ENCODE measurements at regions not wholly inside any gene's neighbourhood (a gene's known extent, or its start where the extent isn't known, plus 50 kb on each side); places are given as distances from the start of the nearest gene placed in this dataset.

DNA sequence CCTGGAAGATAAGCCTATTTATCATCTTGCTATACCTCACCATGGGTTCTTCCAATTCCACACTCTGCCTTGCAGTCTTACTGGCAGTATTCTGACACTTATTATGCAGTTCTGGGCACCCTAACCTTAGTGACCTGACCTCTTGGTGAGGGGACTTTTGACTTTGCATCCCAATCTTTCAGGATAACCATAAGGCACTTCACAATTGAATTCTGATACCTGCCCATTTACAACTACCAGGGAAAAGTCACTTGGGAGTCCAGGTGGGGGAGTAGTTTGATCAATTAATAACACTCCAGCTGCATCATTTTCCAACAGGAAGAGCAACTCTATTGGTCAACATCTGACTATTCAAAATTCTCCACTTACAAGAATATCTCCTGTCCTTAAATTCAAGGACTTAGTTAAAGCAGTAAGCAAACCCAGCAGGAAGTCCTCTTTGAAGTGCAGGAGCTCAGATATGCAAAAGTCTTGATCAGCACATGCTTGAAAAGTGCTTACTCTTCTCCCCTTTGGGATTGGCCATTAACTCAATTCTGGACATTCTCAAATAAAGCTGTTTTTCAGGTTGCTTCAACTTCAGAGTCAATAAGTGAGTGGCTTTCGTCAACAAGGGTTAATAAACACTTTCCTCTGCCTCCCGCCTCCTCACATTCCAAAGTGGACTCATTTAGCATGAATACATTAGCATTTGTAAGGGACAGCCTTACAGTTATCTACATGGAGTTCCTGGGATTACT is 177.4 kb upstream of the NRIP1 start:
- no peak overlapping the region for H3K27ac ChIP-seq (ENCODE audit: low read length)
- intact Hi-C loops (cut with DNase I) = no loop called here
- no peaks in the 10 kb centered on the region for H3K4me1 ChIP-seq (ENCODE audit: control insufficient read depth, insufficient read depth, low read length)
- H3K27me3 ChIP-seq (ENCODE audit: control insufficient read depth, insufficient read depth) = no peaks in the 10 kb centered on the region
- ATAC-seq (no peak), DNase-seq (no peak)
- 79% methylated on average over 2 of the region's 2 CpGs for WGBS
- no peak overlapping the region for H3K4me3 ChIP-seq (ENCODE audit: low read length)
- H3K9me3 ChIP-seq (ENCODE audit: control insufficient read depth, low read length) = no peaks in the 10 kb centered on the region

DNA sequence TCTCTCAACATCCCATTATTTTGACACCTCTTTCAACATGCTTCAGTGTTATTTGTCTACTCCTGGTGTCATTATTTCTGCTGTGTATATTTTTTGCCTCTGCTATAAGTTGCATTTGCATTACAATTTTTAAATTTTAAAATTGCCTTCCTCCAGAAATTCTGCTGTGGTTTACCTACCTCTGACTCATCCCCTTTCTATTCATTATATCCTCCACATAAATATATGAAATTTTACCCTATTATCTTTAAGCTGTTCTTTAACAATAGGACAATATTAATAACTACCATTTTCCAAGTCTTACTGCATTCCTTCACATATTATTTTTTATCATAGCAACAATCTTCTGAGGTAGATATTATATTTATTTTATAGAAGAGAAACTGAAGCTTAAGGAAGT is 178.1 kb upstream of the NRIP1 start:
- no peaks in the 10 kb centered on the region for H3K27me3 ChIP-seq (ENCODE audit: control insufficient read depth, insufficient read depth)
- H3K4me1 ChIP-seq (ENCODE audit: control insufficient read depth, insufficient read depth, low read length) = no peaks in the 10 kb centered on the region
- H3K4me3 ChIP-seq (ENCODE audit: low read length) = no peak overlapping the region
- H3K27ac ChIP-seq (ENCODE audit: low read length) = no peak overlapping the region
- H3K9me3 ChIP-seq (ENCODE audit: control insufficient read depth, low read length) = no peaks in the 10 kb centered on the region
- DNase-seq = no peak
- intact Hi-C loops (cut with DNase I) = no loop called here
- ATAC-seq = no peak

DNA sequence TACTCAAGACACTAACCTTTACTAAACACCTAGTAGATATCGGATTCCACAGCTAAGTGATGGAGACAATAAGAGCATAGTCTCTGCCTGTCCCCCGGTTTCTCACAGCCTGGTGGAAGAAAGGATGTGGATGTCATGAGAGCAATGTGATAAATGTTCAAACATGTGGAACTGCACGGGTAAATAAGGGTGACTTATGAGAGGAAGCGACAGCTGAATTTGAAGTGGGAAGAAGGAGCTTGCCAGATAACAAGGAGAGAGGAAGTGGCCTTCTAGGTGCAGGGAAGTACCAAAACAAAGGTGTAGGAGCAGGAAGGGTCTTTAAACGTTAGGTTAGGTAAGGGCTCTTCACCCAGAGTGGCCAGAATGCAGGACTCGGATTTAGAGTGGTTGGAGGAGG is 178.6 kb upstream of the NRIP1 start:
- intact Hi-C loops (cut with DNase I) = no loop called here
- 68% methylated on average over 6 of the region's 6 CpGs for WGBS
- no peak for DNase-seq
- Histone ChIP-seq H3K4me3 (ENCODE audit: low read length) (no peak overlapping the region), H3K27ac (ENCODE audit: low read length) (no peak overlapping the region), H3K4me1 (ENCODE audit: control insufficient read depth, insufficient read depth, low read length) (no peaks in the 10 kb centered on the region), H3K9me3 (ENCODE audit: control insufficient read depth, low read length) (no peaks in the 10 kb centered on the region), H3K27me3 (ENCODE audit: control insufficient read depth, insufficient read depth) (no peaks in the 10 kb centered on the region)
- no peak for ATAC-seq

DNA sequence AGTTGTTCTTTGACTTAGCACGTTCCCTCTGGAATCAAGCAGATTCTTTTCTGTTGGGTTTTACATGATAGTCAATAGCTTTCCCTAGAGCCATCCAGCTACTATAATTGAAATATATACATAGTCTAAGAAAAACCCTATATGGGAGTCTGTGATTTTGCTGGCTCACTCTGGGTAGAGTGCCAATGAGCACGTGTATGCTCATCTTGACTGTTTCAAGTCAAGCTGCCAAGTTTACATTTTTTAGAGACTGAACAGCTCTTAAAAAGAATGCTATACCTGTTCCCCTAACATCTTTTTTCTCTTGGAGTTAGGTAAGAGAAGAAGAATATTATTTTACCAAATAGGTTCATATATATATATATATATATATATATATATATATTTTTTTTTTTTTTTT is 182.8 kb upstream of the NRIP1 start:
- intact Hi-C loops (cut with DNase I) = no loop called here
- H3K9me3 ChIP-seq (ENCODE audit: control insufficient read depth, low read length) = no peaks in the 10 kb centered on the region

DNA sequence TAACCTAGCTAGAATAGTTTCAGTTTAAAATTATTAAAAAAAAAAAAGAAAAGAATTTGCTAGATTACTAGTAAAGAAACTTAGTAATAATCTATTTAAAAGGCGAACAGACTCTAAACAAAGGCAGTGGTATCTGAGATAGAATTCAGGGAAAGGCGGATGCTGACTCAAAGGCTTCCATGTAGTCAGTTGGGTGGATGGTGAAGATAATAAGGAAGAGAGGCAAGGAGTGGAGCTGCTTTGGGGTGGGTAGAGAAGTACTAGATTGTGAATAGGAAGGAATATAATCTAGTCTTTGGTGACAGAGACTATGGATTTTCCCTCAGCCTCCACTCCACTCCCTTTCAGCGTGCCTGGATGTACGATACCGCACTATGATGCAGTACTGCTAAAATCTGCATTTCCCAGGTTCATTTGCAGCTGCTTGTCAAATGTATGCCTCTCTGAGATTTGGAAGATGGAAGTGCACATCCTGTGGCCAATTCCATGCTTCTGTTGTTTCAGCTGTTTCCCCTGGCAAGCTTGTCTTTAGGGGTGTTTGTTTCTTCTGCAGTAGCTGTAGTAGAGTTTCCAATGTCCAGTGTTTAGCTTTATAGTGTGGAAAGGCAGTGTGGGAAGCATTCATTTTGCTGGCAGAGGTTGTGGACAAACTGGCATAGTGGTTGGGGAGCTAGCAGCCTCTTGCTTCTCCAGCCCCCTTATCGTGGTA is 184.6 kb upstream of the NRIP1 start:
- Histone ChIP-seq H3K27me3 (ENCODE audit: control insufficient read depth, insufficient read depth) (no peaks in the 10 kb centered on the region), H3K4me3 (ENCODE audit: low read length) (no peak overlapping the region), H3K9me3 (ENCODE audit: control insufficient read depth, low read length) (no peaks in the 10 kb centered on the region), H3K27ac (ENCODE audit: low read length) (no peak overlapping the region), H3K4me1 (ENCODE audit: control insufficient read depth, insufficient read depth, low read length) (no peaks in the 10 kb centered on the region)
- intact Hi-C loops (cut with DNase I) = no loop called here
- WGBS = 65% methylated on average over 6 of the region's 6 CpGs
- DNase-seq (no peak), ATAC-seq (peak; percentile 36 to 93)

More for the DNA sequence above, 182.8 kb upstream of the NRIP1 start:
- H3K4me1 ChIP-seq (ENCODE audit: control insufficient read depth, insufficient read depth, low read length) = no peaks in the 10 kb centered on the region
- no peaks in the 10 kb centered on the region for H3K27me3 ChIP-seq (ENCODE audit: control insufficient read depth, insufficient read depth)
- DNase-seq (no peak), ATAC-seq (no peak)
- WGBS = 76% methylated on average over 2 of the region's 2 CpGs
- no peak overlapping the region for H3K4me3 ChIP-seq (ENCODE audit: low read length)
- H3K27ac ChIP-seq (ENCODE audit: low read length) = no peak overlapping the region

DNA sequence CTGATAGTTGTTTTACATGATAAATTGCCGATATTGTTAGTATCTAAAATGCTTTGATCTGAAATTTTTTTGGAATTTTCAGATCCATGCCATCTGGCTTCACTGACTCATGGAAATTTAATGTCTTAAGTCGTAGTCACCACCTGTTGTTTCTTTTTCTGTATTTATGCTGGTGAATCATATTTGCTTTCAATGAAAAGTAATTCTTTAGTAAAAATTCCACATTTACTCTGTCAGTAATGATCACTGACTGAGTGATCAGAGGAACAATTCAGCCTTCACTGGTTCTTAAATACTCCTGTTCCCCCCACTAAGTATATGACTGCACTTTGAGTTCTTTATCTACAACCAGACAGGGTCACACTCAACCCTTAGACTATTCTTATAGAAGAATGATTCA is 185.6 kb upstream of the NRIP1 start:
- intact Hi-C loops (cut with DNase I) = no loop called here
- DNase-seq = no peak
- 70% methylated on average over 2 of the region's 2 CpGs for WGBS
- ATAC-seq = no peak
- no peaks in the 10 kb centered on the region for H3K4me1 ChIP-seq (ENCODE audit: control insufficient read depth, insufficient read depth, low read length)
- no peak overlapping the region for H3K4me3 ChIP-seq (ENCODE audit: low read length)
- H3K27me3 ChIP-seq (ENCODE audit: control insufficient read depth, insufficient read depth) = no peaks in the 10 kb centered on the region
- no peak overlapping the region for H3K27ac ChIP-seq (ENCODE audit: low read length)
- H3K9me3 ChIP-seq (ENCODE audit: control insufficient read depth, low read length) = no peaks in the 10 kb centered on the region

DNA sequence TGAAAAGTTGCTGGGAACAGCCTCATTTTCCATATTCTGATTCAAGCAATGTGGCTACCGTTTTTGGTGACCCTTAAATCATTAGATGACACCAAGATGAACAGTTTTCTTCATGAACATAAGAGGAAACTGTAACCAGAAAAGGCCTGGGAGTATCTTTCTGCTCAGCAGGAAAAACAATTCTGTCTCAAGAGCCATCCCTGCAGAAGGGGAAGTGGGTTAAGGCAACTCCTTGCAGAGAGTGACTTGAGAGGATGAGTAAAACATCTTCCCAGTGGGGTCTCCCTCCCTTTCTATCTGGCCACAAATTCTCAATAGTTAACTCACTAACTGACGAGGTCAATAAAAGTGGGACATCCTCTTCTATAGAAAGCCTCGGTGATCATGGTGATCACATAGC is 187.6 kb upstream of the NRIP1 start:
- ATAC-seq = no peak
- no peak for DNase-seq
- Histone ChIP-seq H3K27ac (ENCODE audit: low read length) (no peak overlapping the region), H3K27me3 (ENCODE audit: control insufficient read depth, insufficient read depth) (no peaks in the 10 kb centered on the region), H3K4me3 (ENCODE audit: low read length) (no peak overlapping the region), H3K9me3 (ENCODE audit: control insufficient read depth, low read length) (no peaks in the 10 kb centered on the region), H3K4me1 (ENCODE audit: control insufficient read depth, insufficient read depth, low read length) (no peaks in the 10 kb centered on the region)
- intact Hi-C loops (cut with DNase I) = no loop called here
- WGBS = 64% methylated on average over 3 of the region's 3 CpGs

DNA sequence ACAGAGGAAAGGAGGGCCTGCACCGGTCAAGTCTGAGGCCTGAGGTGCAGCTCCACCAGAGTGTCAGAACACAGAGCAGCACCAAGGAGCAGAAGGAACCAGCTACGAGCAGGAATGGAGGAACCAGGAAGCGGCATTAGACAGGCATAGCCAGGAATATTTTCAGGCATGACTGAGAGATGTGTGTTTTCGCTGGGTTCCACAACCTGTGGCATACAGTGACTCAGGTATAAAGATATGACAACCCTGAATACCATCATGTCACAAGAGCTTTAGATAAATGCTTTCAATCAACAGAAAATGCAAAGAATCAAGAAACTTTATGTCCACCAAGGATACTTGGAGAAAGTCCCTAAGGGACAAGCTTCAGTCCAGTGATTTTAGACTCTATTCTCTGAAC is 189.3 kb upstream of the NRIP1 start:
- H3K27ac ChIP-seq (ENCODE audit: low read length) = no peak overlapping the region
- intact Hi-C loops (cut with DNase I) = no loop called here
- H3K4me3 ChIP-seq (ENCODE audit: low read length) = no peak overlapping the region
- DNase-seq (no peak), ATAC-seq (no peak)
- WGBS = 95% methylated on average over 4 of the region's 4 CpGs
- no peaks in the 10 kb centered on the region for H3K4me1 ChIP-seq (ENCODE audit: control insufficient read depth, insufficient read depth, low read length)
- H3K9me3 ChIP-seq (ENCODE audit: control insufficient read depth, low read length) = no peaks in the 10 kb centered on the region
- no peaks in the 10 kb centered on the region for H3K27me3 ChIP-seq (ENCODE audit: control insufficient read depth, insufficient read depth)

DNA sequence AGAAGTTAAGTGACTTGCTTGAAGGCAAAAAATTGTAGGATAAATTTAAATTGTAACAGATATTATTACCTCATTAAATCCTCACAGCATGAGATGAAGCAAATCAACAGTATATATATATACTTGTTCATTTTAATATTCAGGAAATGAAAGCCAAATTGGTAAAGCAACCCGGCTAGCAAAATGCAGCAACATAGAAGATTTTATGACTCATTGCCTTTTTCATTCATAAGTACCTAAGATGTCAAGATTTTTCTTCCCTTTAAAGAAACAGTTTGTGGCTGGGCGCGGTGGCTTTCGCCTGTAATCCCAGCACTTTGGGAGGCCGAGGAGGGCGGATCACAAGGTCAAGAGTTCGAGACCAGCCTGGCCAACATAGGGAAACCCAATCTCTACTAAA is 190.5 kb upstream of the NRIP1 start:
- H3K27ac ChIP-seq (ENCODE audit: low read length) = no peak overlapping the region
- DNase-seq (no peak), ATAC-seq (no peak)
- no peaks in the 10 kb centered on the region for H3K4me1 ChIP-seq (ENCODE audit: control insufficient read depth, insufficient read depth, low read length)
- WGBS = 89% methylated on average over 7 of the region's 7 CpGs
- H3K4me3 ChIP-seq (ENCODE audit: low read length) = no peak overlapping the region
- H3K9me3 ChIP-seq (ENCODE audit: control insufficient read depth, low read length) = no peaks in the 10 kb centered on the region
- H3K27me3 ChIP-seq (ENCODE audit: control insufficient read depth, insufficient read depth) = no peaks in the 10 kb centered on the region
- intact Hi-C loops (cut with DNase I) = no loop called here

DNA sequence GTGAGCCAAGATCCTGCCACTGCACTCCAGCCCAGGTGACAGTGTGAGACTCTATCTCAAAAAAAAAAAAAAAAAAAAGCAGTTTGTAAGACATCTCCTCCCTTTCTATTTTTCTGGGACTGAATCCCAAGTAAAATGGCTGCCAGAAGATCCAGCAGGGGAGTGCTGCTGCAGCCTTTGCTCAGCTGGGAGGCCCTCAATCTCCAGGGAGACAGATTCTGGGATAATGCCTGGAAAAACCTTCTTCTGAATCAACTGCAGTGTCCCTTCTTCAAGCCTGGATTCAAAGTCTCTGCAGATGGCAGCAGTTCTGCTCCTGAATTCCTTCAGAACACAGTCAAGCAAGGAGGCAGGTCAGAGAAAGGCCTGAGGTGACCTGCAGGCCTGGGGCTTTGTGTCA is 191.0 kb upstream of the NRIP1 start:
- no peak for ATAC-seq

DNA sequence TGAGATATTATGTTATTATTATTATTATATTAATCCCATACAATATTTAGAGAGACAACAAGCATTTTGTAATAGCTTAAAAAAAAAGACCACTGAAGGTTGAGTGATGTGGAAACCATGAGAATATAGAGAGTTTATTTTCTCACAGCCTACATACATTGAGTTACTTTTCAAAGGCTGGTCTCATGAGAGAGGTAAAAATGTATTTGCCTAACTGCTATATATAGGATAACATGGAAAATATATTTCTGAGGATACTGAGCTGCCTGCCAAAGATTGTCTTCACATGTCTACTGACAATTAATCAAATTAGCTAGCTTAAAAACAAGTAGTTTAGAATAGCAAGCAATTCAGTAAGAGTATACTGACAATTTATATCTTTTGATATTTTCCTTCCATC is 192.2 kb upstream of the NRIP1 start:
- Histone ChIP-seq H3K4me1 (ENCODE audit: control insufficient read depth, insufficient read depth, low read length) (no peaks in the 10 kb centered on the region), H3K9me3 (ENCODE audit: control insufficient read depth, low read length) (no peaks in the 10 kb centered on the region), H3K27ac (ENCODE audit: low read length) (no peak overlapping the region), H3K27me3 (ENCODE audit: control insufficient read depth, insufficient read depth) (no peaks in the 10 kb centered on the region), H3K4me3 (ENCODE audit: low read length) (no peak overlapping the region)
- ATAC-seq (no peak), DNase-seq (no peak)
- intact Hi-C loops (cut with DNase I) = no loop called here

More for the DNA sequence above, 191.0 kb upstream of the NRIP1 start:
- no peak for DNase-seq
- intact Hi-C loops (cut with DNase I) = no loop called here
- no peaks in the 10 kb centered on the region for H3K4me1 ChIP-seq (ENCODE audit: control insufficient read depth, insufficient read depth, low read length)
- H3K4me3 ChIP-seq (ENCODE audit: low read length) = no peak overlapping the region
- no peaks in the 10 kb centered on the region for H3K9me3 ChIP-seq (ENCODE audit: control insufficient read depth, low read length)
- H3K27ac ChIP-seq (ENCODE audit: low read length) = no peak overlapping the region
- no peaks in the 10 kb centered on the region for H3K27me3 ChIP-seq (ENCODE audit: control insufficient read depth, insufficient read depth)

DNA sequence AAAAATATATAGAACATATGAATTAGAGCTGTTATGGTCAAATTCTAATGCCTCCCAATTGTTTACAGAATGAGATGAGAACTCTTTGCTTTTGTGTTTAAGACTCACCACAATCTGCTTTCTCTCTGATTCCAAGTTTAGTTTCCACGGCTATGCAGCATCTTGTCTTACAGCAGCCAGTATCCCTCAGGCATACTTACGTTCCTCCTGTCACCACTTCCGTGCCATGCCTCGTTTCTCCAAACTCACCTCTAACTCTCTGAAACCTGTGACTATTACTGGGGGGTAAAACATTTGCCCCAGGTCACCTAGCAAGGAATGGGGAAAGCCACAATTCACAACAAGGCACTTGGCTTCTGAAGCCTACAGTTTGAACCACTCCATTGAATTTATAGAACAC is 192.8 kb upstream of the NRIP1 start:
- Histone ChIP-seq H3K27ac (ENCODE audit: low read length) (no peak overlapping the region), H3K9me3 (ENCODE audit: control insufficient read depth, low read length) (no peaks in the 10 kb centered on the region), H3K4me1 (ENCODE audit: control insufficient read depth, insufficient read depth, low read length) (no peaks in the 10 kb centered on the region), H3K4me3 (ENCODE audit: low read length) (no peak overlapping the region), H3K27me3 (ENCODE audit: control insufficient read depth, insufficient read depth) (no peaks in the 10 kb centered on the region)
- intact Hi-C loops (cut with DNase I) = no loop called here
- DNase-seq (no peak), ATAC-seq (no peak)
- WGBS = 77% methylated on average over 4 of the region's 4 CpGs
